H9 (cell line): ENCODE measurements at regions not wholly inside any gene's neighbourhood (a gene's known extent, or its start where the extent isn't known, plus 50 kb on each side); places are given as distances from the start of the nearest gene placed in this dataset.

Experiments used
- DNase-seq: peaks from one replicate; pipeline ENCODE4 v3.0.0-alpha.2; 2017
- H2AFZ ChIP-seq: one replicate; pipeline ENCODE4 v1.6.1; 2013; ENCODE audit warnings: mild to moderate bottlenecking, low read length, control low read depth, moderate library complexity
- H2AK5ac ChIP-seq: 2 replicates; pipeline ENCODE4 v1.6.1; 2013; ENCODE audit warnings: low read length, control low read depth, mixed read lengths; ENCODE audit not compliant: insufficient read length
- H2BK120ac ChIP-seq: one replicate; pipeline ENCODE4 v1.6.1; 2013; ENCODE audit warnings: low read depth, mild to moderate bottlenecking, low read length, control low read depth, inconsistent platforms; ENCODE audit not compliant: poor library complexity, severe bottlenecking
- H2BK12ac ChIP-seq: 2 replicates; pipeline ENCODE4 v1.6.1; 2013; ENCODE audit warnings: low read length, control low read depth, mixed read lengths, low read depth; ENCODE audit not compliant: insufficient read length
- H2BK15ac ChIP-seq: 2 replicates; pipeline ENCODE4 v1.6.1; 2013; ENCODE audit warnings: low read depth, low read length, control low read depth
- H2BK20ac ChIP-seq: one replicate; pipeline ENCODE4 v1.6.1; 2013; ENCODE audit warnings: low read depth, mild to moderate bottlenecking, low read length, control low read depth, inconsistent platforms; ENCODE audit not compliant: poor library complexity, severe bottlenecking
- H2BK5ac ChIP-seq: 2 replicates; pipeline ENCODE4 v1.6.1; 2013; ENCODE audit warnings: low read length, control low read depth, mixed read lengths; ENCODE audit not compliant: insufficient read length
- H3K14ac ChIP-seq: 2 replicates; pipeline ENCODE4 v1.6.1; 2013; ENCODE audit warnings: low read length, control low read depth; ENCODE audit not compliant: insufficient read depth
- H3K18ac ChIP-seq: 2 replicates; pipeline ENCODE4 v1.6.1; 2013; ENCODE audit warnings: low read depth, mild to moderate bottlenecking, mixed read lengths, low read length, control low read depth; ENCODE audit not compliant: insufficient read length
- H3K23ac ChIP-seq: 2 replicates; pipeline ENCODE4 v1.6.1; 2013; ENCODE audit warnings: low read length, control low read depth, mixed read lengths, low read depth; ENCODE audit not compliant: insufficient read length
- H3K23me2 ChIP-seq: 2 replicates; pipeline ENCODE4 v1.6.1; 2013; ENCODE audit warnings: low read depth, mild to moderate bottlenecking, mixed read lengths, low read length, control low read depth; ENCODE audit not compliant: insufficient read length, poor library complexity, severe bottlenecking
- H3K27ac ChIP-seq: 2 replicates; pipeline ENCODE4 v1.5.1; 2013; ENCODE audit warnings: low read length, control low read depth, mixed read lengths, low read depth; ENCODE audit not compliant: insufficient read length
- H3K27me3 ChIP-seq: 2 replicates; pipeline ENCODE4 v1.6.1; 2013; ENCODE audit warnings: low read length, control low read depth, inconsistent platforms; ENCODE audit not compliant: insufficient read depth
- H3K4ac ChIP-seq: 2 replicates; pipeline ENCODE4 v1.6.1; 2013; ENCODE audit warnings: low read depth, mild to moderate bottlenecking, control low read depth, inconsistent platforms, low read length, moderate library complexity
- H3K4me1 ChIP-seq: 2 replicates; pipeline ENCODE4 v1.6.1; 2013; ENCODE audit warnings: low read length, control low read depth, inconsistent platforms; ENCODE audit not compliant: insufficient read depth
- H3K4me2 ChIP-seq: 2 replicates; pipeline ENCODE4 v1.6.1; 2013; ENCODE audit warnings: low read length, control low read depth, mixed read lengths; ENCODE audit not compliant: insufficient read length, insufficient read depth
- H3K56ac ChIP-seq: 2 replicates; pipeline ENCODE4 v1.6.1; 2013; ENCODE audit warnings: low read depth, mild to moderate bottlenecking, mixed read lengths, low read length, control low read depth; ENCODE audit not compliant: insufficient read length
- H3K79me1 ChIP-seq: 2 replicates; pipeline ENCODE4 v1.6.1; 2013; ENCODE audit warnings: low read depth, mild to moderate bottlenecking, moderate library complexity, low read length, control low read depth, inconsistent platforms; ENCODE audit not compliant: insufficient read depth, poor library complexity, severe bottlenecking
- H3K79me2 ChIP-seq: 2 replicates; pipeline ENCODE4 v1.6.1; 2013; ENCODE audit warnings: low read length, control low read depth, inconsistent platforms; ENCODE audit not compliant: insufficient read depth
- H3K9ac ChIP-seq: 2 replicates; pipeline ENCODE4 v1.6.1; 2013; ENCODE audit warnings: low read length, control low read depth, mixed read lengths; ENCODE audit not compliant: insufficient read length; ENCODE audit errors: extremely low read depth
- H3K9me3 ChIP-seq: one replicate; pipeline ENCODE4 v1.6.1; 2013; ENCODE audit warnings: low read depth, low read length, inconsistent platforms; ENCODE audit not compliant: control insufficient read depth
- H3T11ph ChIP-seq: one replicate; pipeline ENCODE4 v1.6.1; 2013; ENCODE audit warnings: mild to moderate bottlenecking, low read length, control low read depth, inconsistent platforms
- H4K20me1 ChIP-seq: one replicate; pipeline ENCODE4 v1.6.1; 2013; ENCODE audit not compliant: control insufficient read depth, insufficient read length, insufficient read depth
- H4K5ac ChIP-seq: 2 replicates; pipeline ENCODE4 v1.6.1; 2013; ENCODE audit warnings: low read depth, mild to moderate bottlenecking, mixed read lengths, low read length, control low read depth; ENCODE audit not compliant: insufficient read length
- H4K8ac ChIP-seq: replicated peaks from 2 replicates; pipeline ENCODE4 v1.6.1; 2013; ENCODE audit warnings: low read length, control low read depth, mixed read lengths, low read depth; ENCODE audit not compliant: insufficient read length
- H4K91ac ChIP-seq: 2 replicates; pipeline ENCODE4 v1.6.1; 2013; ENCODE audit warnings: low read depth, mild to moderate bottlenecking, moderate library complexity, mixed read lengths, low read length, control low read depth; ENCODE audit not compliant: insufficient read length
- H3K27ac Mint-ChIP-seq, 3 experiments: 2 replicates in 2 of 3; 3 replicates in 1 of 3; pipeline ENCODE4 v1.8.0; 2020 to 2021; ENCODE audit warnings: mixed read lengths in 3 of 3, mild to moderate bottlenecking in 1 of 3, moderate library complexity in 1 of 3
- H3K27me3 Mint-ChIP-seq: 2 replicates; pipeline ENCODE4 v1.8.0; 2021; ENCODE audit warnings: low read depth, mild to moderate bottlenecking, moderate library complexity, mixed read lengths
- H3K36me3 Mint-ChIP-seq, 3 experiments: 2 replicates in 2 of 3; 3 replicates in 1 of 3; pipeline ENCODE4 v1.8.0; 2020 to 2021; ENCODE audit warnings: low read depth in 3 of 3, mixed read lengths in 3 of 3; ENCODE audit not compliant: insufficient read depth in 1 of 3
- H3K4me1 Mint-ChIP-seq, 2 experiments: 2 replicates each; pipeline ENCODE4 v1.8.0; 2020; ENCODE audit warnings: mixed read lengths in 2 of 2
- H3K4me3 Mint-ChIP-seq, 2 experiments: 2 replicates in 1 of 2; 3 replicates in 1 of 2; pipeline ENCODE4 v1.8.0; 2020 to 2021; ENCODE audit warnings: mild to moderate bottlenecking in 2 of 2, mixed read lengths in 2 of 2, moderate library complexity in 1 of 2
- H3K9me3 Mint-ChIP-seq, 2 experiments: 2 replicates in 1 of 2; 3 replicates in 1 of 2; pipeline ENCODE4 v1.8.0; 2020; ENCODE audit warnings: mild to moderate bottlenecking in 2 of 2, mixed read lengths in 2 of 2, moderate library complexity in 1 of 2
- WGBS: extraction: QIAGEN DNeasy Blood & Tissue Kit; methylation state at CpG from one replicate; pipeline ENCODE4 v1.1.7; 2013; ENCODE audit warnings: missing lambda C conversion rate, low lambda C conversion rate, mixed read lengths; ENCODE audit not compliant: insufficient read length; ENCODE audit errors: extremely low coverage; 5-methylcytosine and 5-hydroxymethylcytosine counted together
- TF ChIP-seq, protein P1 (sequence below): fragments of 200-600 bp; sonication (generic); conservative IDR thresholded peaks from 3 replicates; pipeline ENCODE4 v1.8.0; 2021; ENCODE audit warnings: antibody characterized with exemption, mild to moderate bottlenecking

DNA sequence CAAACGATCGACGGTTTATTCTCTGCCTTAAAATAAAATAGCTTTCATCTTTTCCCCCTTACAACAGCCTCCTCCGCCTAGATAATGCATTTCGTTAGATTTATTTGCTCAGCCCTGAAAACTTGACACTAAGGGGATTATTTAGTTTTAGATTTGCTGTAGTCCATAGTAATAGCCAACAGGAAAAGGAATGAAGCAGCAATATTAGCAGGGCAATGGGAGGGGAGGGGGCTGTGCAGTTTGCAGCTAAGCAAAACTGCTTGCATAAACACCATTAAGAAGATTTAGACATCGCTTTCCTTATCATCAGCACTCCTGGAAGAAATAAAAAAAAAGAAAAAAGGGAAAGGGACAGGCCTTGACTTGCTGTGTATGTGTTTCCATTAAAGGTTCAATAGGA is 286.5 kb upstream of the SOX14 start:
- Mint-ChIP-seq H3K27me3 (peaks cover 2% of the 10 kb centered on the region; the same call in 1 of the 2 replicates), H3K4me3 (no peak overlapping the region), H3K9me3 (peaks cover 8% of the 10 kb centered on the region in 2 experiments), H3K36me3 (peaks cover 0 to 8% (median 8%) of the 10 kb centered on the region in 3 experiments; a peak in 5 of 7 replicates), H3K4me1 (peaks cover 0 to 8% of the 10 kb centered on the region in 2 experiments; a peak in 3 of 4 replicates), H3K27ac (no peak overlapping the region)
- H3K4me1 ChIP-seq, result no peaks in the 10 kb centered on the region
- H3K27ac ChIP-seq, result no peak overlapping the region
- no peak for DNase-seq
- H3K79me2 ChIP-seq, result no peaks in the 10 kb centered on the region
- H2AK5ac ChIP-seq, result no peak overlapping the region
- H3K27me3 ChIP-seq, result no peaks in the 10 kb centered on the region
- no peak overlapping the region for H3K9ac ChIP-seq
- H4K20me1 ChIP-seq, result no peaks in the 10 kb centered on the region
- H2BK15ac ChIP-seq, result no peak overlapping the region
- no peaks in the 10 kb centered on the region for H3K23me2 ChIP-seq
- H3K23ac ChIP-seq, result no peak overlapping the region
- no peak overlapping the region for H3K4me2 ChIP-seq
- no peak overlapping the region for H3K56ac ChIP-seq
- H2BK5ac ChIP-seq, result no peak overlapping the region
- H3T11ph ChIP-seq, result no peak overlapping the region
- no peak overlapping the region for H4K91ac ChIP-seq
- H3K4ac ChIP-seq, result no peak overlapping the region
- no peak overlapping the region for H2BK120ac ChIP-seq
- H2BK20ac ChIP-seq, result no peak overlapping the region
- H2BK12ac ChIP-seq, result no peak overlapping the region
- H4K8ac ChIP-seq, result no peak overlapping the region
- H3K9me3 ChIP-seq, result no peaks in the 10 kb centered on the region
- H3K14ac ChIP-seq, result no peak overlapping the region
- H4K5ac ChIP-seq, result no peak overlapping the region
- TF ChIP-seq, protein P1, sequence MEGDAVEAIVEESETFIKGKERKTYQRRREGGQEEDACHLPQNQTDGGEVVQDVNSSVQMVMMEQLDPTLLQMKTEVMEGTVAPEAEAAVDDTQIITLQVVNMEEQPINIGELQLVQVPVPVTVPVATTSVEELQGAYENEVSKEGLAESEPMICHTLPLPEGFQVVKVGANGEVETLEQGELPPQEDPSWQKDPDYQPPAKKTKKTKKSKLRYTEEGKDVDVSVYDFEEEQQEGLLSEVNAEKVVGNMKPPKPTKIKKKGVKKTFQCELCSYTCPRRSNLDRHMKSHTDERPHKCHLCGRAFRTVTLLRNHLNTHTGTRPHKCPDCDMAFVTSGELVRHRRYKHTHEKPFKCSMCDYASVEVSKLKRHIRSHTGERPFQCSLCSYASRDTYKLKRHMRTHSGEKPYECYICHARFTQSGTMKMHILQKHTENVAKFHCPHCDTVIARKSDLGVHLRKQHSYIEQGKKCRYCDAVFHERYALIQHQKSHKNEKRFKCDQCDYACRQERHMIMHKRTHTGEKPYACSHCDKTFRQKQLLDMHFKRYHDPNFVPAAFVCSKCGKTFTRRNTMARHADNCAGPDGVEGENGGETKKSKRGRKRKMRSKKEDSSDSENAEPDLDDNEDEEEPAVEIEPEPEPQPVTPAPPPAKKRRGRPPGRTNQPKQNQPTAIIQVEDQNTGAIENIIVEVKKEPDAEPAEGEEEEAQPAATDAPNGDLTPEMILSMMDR, result no peak
- WGBS, result no CpG with 5 or more reads among the region's 6 CpGs
- H3K79me1 ChIP-seq, result no peaks in the 10 kb centered on the region
- H3K18ac ChIP-seq, result no peak overlapping the region
- no peak overlapping the region for H2AFZ ChIP-seq
